IPS-18c (cell line): ENCODE measurements at regions not wholly inside any gene's neighbourhood (a gene's known extent, or its start where the extent isn't known, plus 50 kb on each side); places are given as distances from the start of the nearest gene placed in this dataset.

Experiments
- H3K4me3 ChIP-seq: 2 replicates; pipeline ENCODE4 v1.7.0; 2013; ENCODE audit warnings: low read depth, mild to moderate bottlenecking, low read length, moderate library complexity; ENCODE audit not compliant: insufficient read depth
- H3K9me3 ChIP-seq: one replicate; pipeline ENCODE4 v1.6.1; 2013; ENCODE audit warnings: mild to moderate bottlenecking, low read length, moderate library complexity; ENCODE audit not compliant: control insufficient read depth, insufficient read depth

DNA sequence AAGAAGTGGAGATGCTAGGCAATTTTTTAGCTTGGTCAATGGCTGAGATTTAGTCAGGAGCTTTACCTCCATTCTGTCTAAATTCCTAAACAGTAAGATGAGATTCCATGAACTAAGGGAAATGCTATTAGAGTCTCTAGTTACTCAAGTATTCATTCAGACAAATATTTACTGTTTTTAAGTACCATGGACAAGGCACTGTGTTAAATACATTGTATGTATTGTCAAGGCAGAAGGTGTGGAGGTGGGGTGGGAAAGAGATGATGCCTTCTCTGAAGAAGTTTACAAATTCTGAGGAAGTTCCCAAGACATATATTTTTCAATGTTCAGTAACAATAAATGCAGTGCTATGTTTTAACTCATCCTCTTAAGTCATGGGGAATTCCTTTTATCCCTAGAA is 459.9 kb upstream of the NMUR2 start:
- Histone ChIP-seq H3K9me3 (no peaks in the 10 kb centered on the region), H3K4me3 (no peak overlapping the region)

- Histone ChIP-seq H3K4me3 (no peak overlapping the region), H3K9me3 (no peaks in the 10 kb centered on the region)
These were observed 464.9 kb upstream of the NMUR2 start for GRCh38 chr5:152869971-152870370.

GRCh38 chr5:152882621-152883020 is 477.5 kb upstream of the NMUR2 start:
- no peak overlapping the region for H3K4me3 ChIP-seq
- H3K9me3 ChIP-seq, result no peaks in the 10 kb centered on the region

DNA sequence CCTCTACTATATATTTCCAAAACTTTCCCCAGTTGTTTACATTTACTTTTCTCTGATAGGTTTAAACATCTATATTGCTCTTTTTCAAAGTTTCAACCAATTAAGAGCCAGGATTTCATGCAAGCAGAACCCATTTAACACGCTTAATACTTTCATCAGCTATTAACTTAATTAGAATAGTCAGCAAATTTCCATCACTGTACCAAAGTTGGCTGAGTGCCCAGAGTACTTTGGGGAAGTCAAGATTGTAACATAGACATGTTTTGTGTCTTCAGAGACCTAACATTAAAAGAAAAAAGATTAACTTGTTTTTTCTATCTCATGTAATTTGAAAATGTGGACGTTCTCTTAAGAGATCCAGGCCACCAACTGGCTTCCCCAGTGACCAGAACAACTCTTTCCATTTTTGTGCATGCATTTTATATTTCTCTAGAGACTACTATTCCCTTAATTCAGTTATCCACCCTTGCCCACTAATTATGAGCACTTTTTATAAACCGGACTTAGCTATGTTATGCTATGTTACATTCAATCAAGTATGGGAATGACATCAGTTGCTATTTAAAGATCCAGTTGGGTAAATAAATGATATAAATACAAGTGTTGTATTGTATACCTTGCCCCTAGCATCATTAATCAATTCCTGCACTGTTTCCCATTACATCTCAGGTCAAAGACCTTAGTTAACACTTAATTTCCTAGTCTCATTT is 478.1 kb upstream of the NMUR2 start:
- Histone ChIP-seq H3K4me3 (no peak overlapping the region), H3K9me3 (no peaks in the 10 kb centered on the region)

GRCh38 chr5:152884006-152884405 is 478.9 kb upstream of the NMUR2 start:
- Histone ChIP-seq H3K4me3 (no peak overlapping the region), H3K9me3 (no peaks in the 10 kb centered on the region)

- no peaks in the 10 kb centered on the region for H3K9me3 ChIP-seq
These were observed 495.3 kb upstream of the NMUR2 start for GRCh38 chr5:152900332-152900731.

GRCh38 chr5:152901754-152902153 is 496.7 kb upstream of the NMUR2 start:
- no peaks in the 10 kb centered on the region for H3K9me3 ChIP-seq
- no peak overlapping the region for H3K4me3 ChIP-seq

More at GRCh38 chr5:152900332-152900731, 495.3 kb upstream of the NMUR2 start:
- H3K4me3 ChIP-seq, result no peak overlapping the region

GRCh38 chr5:152905286-152905685 is 500.2 kb upstream of the NMUR2 start:
- no peak overlapping the region for H3K4me3 ChIP-seq
- H3K9me3 ChIP-seq, result no peaks in the 10 kb centered on the region

GRCh38 chr5:152907488-152908245 is 502.6 kb upstream of the NMUR2 start:
- no peaks in the 10 kb centered on the region for H3K9me3 ChIP-seq
- no peak overlapping the region for H3K4me3 ChIP-seq

GRCh38 chr5:152912924-152913323 is 507.8 kb upstream of the NMUR2 start:
- Histone ChIP-seq H3K4me3 (no peak overlapping the region), H3K9me3 (no peaks in the 10 kb centered on the region)

DNA sequence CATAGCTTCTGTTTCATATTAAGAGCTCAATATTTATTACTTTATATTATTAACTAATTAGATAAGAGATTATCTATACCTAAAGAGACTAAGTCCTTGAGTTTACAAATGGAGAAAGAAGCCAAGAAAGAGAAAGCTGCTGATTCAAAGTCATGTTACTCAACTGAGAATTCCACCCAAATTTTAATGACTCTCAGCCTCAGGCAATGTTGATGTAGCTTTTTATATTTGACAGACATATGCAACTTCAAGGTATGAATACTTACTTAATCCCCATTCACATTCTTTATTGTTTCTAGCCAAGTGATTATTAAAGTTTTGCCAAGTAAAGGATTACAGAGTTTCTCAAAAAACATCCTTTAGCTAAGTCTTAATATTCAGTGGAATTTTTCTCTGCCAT is 527.5 kb upstream of the NMUR2 start:
- Histone ChIP-seq H3K4me3 (no peak overlapping the region), H3K9me3 (peaks cover 2% of the 10 kb centered on the region)

GRCh38 chr5:152933056-152933455 is 528.0 kb upstream of the NMUR2 start:
- peaks cover 2% of the 10 kb centered on the region for H3K9me3 ChIP-seq
- no peak overlapping the region for H3K4me3 ChIP-seq

- no peak overlapping the region for H3K4me3 ChIP-seq
- peaks cover 4% of the 10 kb centered on the region for H3K9me3 ChIP-seq
These were observed 533.6 kb upstream of the NMUR2 start for GRCh38 chr5:152938630-152939029.

DNA sequence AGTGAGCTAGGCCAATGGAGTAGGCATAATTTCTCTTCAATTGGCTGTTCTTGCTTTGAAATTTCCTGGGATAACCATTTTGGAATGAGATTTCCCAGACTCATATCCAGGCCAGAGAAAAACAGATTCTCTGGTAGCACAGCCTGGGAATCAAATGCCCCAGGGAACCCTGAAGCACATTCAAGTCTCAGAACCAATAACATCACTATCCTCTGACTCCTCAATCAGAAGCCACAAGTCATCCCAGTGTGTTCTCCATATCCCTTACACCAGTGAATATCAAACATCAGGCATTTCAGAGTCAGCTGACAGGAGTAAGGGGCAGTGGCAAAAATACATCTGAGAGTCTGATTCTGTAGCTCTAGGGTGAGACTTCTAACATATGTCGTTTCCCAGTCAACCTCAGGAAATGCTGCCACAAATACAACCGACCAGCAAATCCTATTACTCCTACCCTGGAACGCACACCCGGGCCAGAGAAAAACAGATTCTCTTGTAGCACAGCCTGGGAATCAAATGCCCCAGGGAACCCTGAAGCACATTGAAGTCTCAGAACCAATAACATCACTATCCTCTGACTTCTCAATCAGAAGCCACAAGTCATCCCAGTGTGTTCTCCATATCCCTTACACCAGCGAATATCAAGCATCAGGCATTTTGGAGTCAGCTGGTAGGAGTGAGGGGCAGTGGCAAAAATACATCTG is 537.7 kb upstream of the NMUR2 start:
- H3K9me3 ChIP-seq, result peaks cover 2% of the 10 kb centered on the region

GRCh38 chr5:152953788-152954483 is 536.5 kb upstream of the GRIA1 start:
- Histone ChIP-seq H3K4me3 (no peak overlapping the region), H3K9me3 (no peaks in the 10 kb centered on the region)

More for the DNA sequence above, 537.7 kb upstream of the NMUR2 start:
- H3K4me3 ChIP-seq, result no peak overlapping the region

DNA sequence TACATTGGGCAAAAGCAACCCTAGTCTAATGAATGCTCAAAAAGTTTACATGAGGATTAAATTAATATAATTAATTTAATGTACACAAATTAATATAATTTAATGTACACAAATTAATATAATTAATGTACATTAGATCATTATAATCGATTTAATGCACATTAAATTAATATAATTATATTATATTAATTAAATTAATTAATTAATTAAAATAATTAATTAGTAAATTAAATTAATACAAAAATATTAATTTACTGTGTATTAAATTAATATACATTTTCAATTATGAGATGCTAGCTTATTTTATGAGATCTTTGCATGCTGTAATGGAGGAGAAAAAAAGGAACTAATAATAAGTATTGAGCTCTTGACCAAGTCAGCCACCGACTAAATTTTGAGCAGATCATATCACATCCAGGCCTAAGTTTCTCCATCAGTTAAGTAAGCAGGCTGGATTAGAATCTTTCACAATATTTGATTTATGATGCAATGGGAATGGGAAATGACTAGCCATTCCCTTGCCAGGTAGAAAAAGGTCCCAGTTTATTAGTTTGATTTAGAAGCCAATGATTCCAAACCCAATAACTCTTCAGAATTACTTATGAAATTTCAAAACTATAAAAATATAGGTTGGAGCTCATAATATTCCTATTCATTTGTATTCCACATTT is 533.4 kb upstream of the GRIA1 start:
- H3K4me3 ChIP-seq, result no peak overlapping the region
- H3K9me3 ChIP-seq, result no peaks in the 10 kb centered on the region
